HG02642 (cell line): ENCODE measurements at regions not wholly inside any gene's neighbourhood (a gene's known extent, or its start where the extent isn't known, plus 50 kb on each side); places are given as distances from the start of the nearest gene placed in this dataset.
"Not testable (repeated sequence)": the region's sequence is repeated elsewhere in the genome, so short reads cannot be mapped to it uniquely, and the experiment has no call there.

Experiments
- ATAC-seq: cut with Tn5 transposase; IDR thresholded peaks from one replicate; pipeline ENCODE4 v1.9.1; 2021; ENCODE audit warnings: mild to moderate bottlenecking; ENCODE audit not compliant: unreplicated experiment, poor library complexity

GRCh38 chr1:74937176-74937575 lies 197.0 kb upstream of the LHX8 start:
- no peak for ATAC-seq

- no peak for ATAC-seq
These were observed 191.1 kb upstream of the LHX8 start for GRCh38 chr1:74943046-74943445.

GRCh38 chr1:74946388-74946787 lies 187.8 kb upstream of the LHX8 start:
- ATAC-seq: no peak

- ATAC-seq: not testable (repeated sequence)
These were observed 184.8 kb upstream of the LHX8 start for GRCh38 chr1:74949348-74949747.

- ATAC-seq: not testable (repeated sequence)
These were observed 182.2 kb upstream of the LHX8 start for GRCh38 chr1:74951981-74952380.

GRCh38 chr1:74952786-74953185 lies 181.4 kb upstream of the LHX8 start:
- ATAC-seq: no peak

- ATAC-seq: no peak
These were observed 180.6 kb upstream of the LHX8 start for GRCh38 chr1:74953622-74954021.

- no peak for ATAC-seq
These were observed 171.1 kb upstream of the LHX8 start for GRCh38 chr1:74963120-74963519.

- no peak for ATAC-seq
These were observed 169.6 kb upstream of the LHX8 start for GRCh38 chr1:74964508-74965102.

- ATAC-seq: no peak
These were observed 164.5 kb upstream of the LHX8 start for GRCh38 chr1:74969566-74970135.

GRCh38 chr1:74971982-74972381 lies 162.2 kb upstream of the LHX8 start:
- ATAC-seq: no peak

- ATAC-seq: no peak
These were observed 157.7 kb upstream of the LHX8 start for GRCh38 chr1:74976491-74976890.

- ATAC-seq: not testable (repeated sequence)
These were observed 141.7 kb upstream of the LHX8 start for GRCh38 chr1:74992448-74992847.

GRCh38 chr1:74995821-74996220 lies 138.4 kb upstream of the LHX8 start:
- no peak for ATAC-seq

GRCh38 chr1:75010547-75010946 lies 123.6 kb upstream of the LHX8 start:
- no peak for ATAC-seq

GRCh38 chr1:75014250-75014649 lies 119.9 kb upstream of the LHX8 start:
- no peak for ATAC-seq

- ATAC-seq: no peak
These were observed 111.2 kb upstream of the LHX8 start for GRCh38 chr1:75023005-75023404.

GRCh38 chr1:75034376-75034775 lies 99.8 kb upstream of the LHX8 start:
- ATAC-seq: no peak

GRCh38 chr1:75035536-75035935 lies 98.7 kb upstream of the LHX8 start:
- no peak for ATAC-seq

GRCh38 chr1:75053207-75053606 lies 81.0 kb upstream of the LHX8 start:
- ATAC-seq: no peak

- ATAC-seq: no peak
These were observed 75.8 kb upstream of the LHX8 start for GRCh38 chr1:75058424-75058823.

GRCh38 chr1:75062111-75062510 lies 72.1 kb upstream of the LHX8 start:
- no peak for ATAC-seq
